NCI-H2107 treated with DMSO at 0.1 percent for 48 hours (cell line): ENCODE measurements at regions not wholly inside any gene's neighbourhood (a gene's known extent, or its start where the extent isn't known, plus 50 kb on each side); places are given as distances from the start of the nearest gene placed in this dataset.

Source experiments
- DNase-seq: peaks from one replicate; lab custom pipeline; 2025; ENCODE audit not compliant: unreplicated experiment; lab: John Stamatoyannopoulos, UW

DNA sequence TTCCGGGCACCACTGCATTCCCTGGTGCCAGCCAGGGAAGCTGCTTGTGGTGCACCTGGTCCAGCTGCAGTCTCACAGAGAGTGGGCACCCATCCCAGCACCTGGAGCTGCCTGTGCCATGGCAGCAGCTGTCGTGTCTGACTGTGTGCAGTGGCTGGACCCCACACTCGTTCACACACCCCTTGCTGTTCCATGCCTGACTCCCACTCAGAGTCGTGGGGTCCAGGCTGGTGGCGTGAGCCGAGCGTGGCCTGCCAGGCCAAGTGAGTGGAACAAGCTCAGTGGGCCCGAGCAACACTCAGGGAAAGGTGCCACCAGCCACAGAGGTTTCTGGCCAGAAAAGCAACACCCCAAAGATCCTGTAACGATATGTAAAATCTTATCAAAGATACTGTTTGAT is 97.2 kb upstream of the KCNK1 start:
- no peak for DNase-seq

- no peak for DNase-seq
Measured at GRCh38 chr1:233518344-233518743, 95.6 kb upstream of the KCNK1 start.

DNA sequence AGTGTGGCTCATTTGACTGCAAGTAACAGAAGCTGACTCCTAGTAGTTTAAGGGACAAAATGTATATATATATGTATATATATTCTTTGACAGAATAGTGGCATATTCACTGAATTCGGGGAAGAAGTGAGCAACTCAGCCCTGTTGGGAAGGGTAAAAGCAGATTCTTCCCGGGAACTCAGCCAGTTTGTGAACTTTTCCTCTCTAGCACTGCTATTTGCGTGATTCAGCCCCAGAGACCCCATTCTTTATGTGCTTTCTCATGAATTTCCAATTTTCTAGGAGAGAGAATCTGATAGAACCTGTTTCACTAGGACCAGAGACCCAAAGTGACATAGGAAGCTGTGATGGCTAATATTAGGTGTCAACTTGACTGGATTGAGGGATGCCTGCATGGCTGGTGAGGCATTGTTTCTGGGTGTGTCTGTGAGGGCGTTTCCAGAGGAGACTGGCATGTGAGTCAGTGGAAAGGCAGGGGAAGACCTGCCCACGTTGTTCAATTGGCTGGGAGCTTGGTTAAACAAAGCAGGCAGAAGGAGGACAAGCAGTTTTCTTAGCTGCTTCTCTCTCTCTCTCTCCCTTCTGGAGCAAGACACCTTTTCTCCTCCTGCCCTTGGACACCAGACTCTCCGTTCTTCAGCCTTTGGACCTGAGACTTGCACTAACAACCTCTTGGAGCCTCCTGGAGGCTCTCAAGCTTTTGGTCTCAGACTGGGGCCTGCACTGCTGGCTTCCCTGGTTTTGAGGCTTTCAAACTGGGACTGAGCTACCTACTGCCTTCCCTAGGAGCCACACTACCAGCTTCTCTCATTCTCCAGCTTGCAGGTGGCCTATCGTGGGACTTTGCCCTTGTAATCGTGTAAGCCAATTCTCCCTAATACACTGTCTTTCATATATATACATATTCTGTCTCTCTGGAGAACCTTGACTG is 93.4 kb upstream of the KCNK1 start:
- no peak for DNase-seq

DNA sequence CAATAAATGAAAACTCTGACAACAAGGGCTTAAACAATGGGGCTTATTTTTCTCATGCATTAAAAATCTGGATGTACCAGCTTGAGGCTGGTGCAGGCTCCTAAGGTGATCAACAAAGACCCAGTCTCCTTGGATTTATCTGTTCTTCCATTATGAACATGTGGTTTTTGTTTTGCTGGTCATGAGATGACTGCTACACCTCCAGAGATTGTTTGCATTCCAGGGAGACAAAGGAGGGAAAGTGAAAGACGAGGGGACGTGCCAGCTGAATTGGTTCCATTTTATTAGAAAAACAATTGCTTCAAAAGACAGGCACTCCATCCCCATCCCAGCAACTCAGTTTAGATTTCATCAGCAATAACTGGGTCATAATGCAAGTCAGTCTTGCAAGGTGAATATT is 90.9 kb upstream of the KCNK1 start:
- no peak for DNase-seq

DNA sequence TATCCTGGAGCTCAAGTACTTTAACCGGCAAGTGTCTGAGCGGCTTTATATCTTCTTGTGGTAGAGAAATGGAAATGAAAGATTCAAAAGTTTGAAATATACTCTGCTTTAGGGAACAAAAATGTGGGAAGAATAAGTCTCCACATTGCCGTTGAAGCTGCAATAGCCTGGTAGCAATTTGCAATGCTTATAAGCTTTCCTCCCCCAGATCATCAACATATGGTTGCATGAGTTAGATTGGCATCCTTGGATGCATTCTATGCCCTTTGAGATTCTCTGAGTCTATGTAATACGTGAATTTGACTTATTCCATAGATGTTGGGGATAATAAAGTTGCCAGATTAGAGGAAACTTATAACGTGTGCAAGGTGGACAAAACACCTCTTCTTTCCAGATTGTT is 86.1 kb upstream of the KCNK1 start:
- DNase-seq: no peak

DNA sequence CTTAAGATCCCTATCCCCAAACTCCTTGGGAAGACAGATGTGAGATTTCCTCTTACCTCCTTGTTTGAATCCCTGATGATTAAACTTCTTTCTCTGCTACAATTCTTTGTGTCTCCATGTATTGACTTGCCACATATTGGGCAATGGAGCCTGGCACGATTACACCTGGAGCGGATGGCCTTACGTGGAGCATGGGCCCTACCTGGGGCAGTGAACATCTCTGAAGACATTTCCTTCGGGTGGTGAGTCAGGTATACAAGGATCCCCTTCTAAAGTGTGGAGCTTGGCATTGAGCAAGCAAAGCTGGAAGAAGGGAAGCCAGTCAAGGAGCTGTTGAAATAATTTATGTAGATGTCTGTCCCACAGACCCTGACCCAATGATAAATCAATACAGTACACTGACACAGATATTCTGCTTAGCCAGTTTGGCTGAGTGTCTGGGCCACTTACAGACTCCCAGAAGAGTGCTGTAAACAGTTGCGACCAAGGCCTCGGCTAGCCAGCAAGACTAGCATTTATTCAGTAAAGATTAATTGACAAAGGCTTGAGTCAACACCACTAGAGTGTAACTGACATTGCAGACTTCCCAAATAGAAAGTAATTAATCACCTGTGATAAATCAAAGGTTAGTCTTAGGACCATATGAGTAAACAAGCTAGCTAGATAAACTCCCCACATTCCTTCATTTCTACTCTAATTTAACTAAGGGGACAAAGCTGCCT is 83.1 kb upstream of the KCNK1 start:
- no peak for DNase-seq

- no peak for DNase-seq
Measured at GRCh38 chr1:233540816-233541215, 73.1 kb upstream of the KCNK1 start.

GRCh38 chr1:233543338-233544255 is 70.3 kb upstream of the KCNK1 start:
- DNase-seq: no peak

DNA sequence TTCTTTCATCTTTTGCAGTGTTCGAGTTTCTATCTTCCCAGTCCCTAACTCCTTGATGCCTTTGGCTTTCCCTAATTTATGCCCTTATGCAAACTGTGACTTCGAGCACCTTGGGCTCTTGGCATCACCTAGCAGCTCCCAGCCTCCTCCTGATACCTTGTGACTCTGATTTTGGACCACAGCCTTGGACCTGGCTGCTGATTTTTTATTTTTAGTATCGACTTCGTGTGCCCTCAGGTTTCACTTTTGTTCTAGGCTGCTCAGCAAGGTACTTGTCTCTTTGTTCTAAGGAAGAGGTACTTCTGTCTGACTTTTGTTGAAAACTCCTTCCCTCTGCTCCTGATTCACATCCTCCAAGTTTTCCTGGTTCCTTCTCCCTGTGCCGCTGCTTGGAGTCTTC is 69.6 kb upstream of the KCNK1 start:
- DNase-seq: no peak

GRCh38 chr1:233547726-233548125 is 66.2 kb upstream of the KCNK1 start:
- DNase-seq: no peak

GRCh38 chr1:233549404-233549803 is 64.5 kb upstream of the KCNK1 start:
- DNase-seq: no peak

GRCh38 chr1:233549917-233550316 is 64.0 kb upstream of the KCNK1 start:
- DNase-seq: no peak

DNA sequence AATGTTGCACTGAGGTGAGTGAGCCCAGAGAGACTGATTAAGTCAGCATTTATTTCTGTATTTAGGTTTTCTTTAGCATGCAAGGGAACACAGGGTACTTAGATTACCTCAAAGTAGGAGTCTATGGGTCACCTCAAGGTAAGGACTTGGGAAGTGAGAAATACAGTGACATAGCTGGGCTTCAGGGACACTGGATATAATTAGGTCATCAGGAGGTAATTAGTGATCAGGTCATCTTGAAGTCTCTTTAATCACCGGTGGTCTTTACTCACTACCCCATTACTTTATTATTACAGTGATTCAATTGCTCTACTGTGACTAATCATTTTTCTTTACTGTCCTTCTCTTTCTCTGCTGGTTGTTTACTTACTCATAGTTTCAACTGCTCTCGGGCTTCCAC is 59.9 kb upstream of the KCNK1 start:
- DNase-seq: no peak

DNA sequence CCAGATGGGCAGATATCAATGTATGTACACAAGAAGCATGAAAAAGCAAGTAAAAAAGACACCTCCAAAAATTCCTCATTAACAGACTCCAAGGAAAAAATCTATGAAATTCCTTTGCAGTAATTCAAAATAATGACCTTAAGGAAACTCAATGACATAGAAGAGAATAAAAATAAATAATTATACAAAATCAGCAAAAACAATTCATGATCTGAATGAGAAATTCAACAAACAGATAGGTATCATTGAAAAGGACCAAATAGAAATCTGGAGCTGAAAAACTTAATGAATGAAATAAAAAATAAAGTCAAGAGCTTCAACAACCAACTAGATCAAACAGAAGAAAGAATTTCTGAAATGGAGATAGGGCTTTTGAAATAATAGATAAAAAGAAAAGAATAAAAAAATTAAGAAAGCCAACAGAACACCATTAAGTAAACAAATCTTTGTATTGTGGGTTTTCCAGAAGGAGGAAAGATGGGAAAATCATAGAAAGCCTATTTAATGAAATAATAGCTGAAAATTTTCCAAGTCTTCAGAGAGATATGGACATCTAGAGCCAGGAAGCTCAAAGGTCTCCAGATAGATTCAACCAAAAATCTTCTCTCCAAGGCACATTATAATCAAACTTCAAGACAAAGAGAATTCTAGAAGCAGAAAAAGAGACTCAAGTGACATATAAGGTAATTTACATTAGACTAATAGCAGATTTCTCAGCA is 52.0 kb upstream of the KCNK1 start:
- DNase-seq: no peak
